GM23248 (cell line): ENCODE measurements at regions not wholly inside any gene's neighbourhood (a gene's known extent, or its start where the extent isn't known, plus 50 kb on each side); places are given as distances from the start of the nearest gene placed in this dataset.

Experiments used
- EZH2 ChIP-seq: fragments of 200-600 bp; sonication (generic); IDR thresholded peaks from 2 replicates; pipeline ENCODE4 v1.6.1; 2018; ENCODE audit warnings: antibody characterized with exemption, mild to moderate bottlenecking; ENCODE audit not compliant: insufficient read depth, poor library complexity, severe bottlenecking
- EZH2phosphoT487 ChIP-seq: fragments of 200-600 bp; sonication (generic); IDR thresholded peaks from 2 replicates; pipeline ENCODE4 v1.6.1; 2018; ENCODE audit warnings: antibody characterized with exemption, moderate library complexity, mild to moderate bottlenecking, low read depth; ENCODE audit not compliant: insufficient read depth

- TF ChIP-seq EZH2phosphoT487 (no peak), EZH2 (no peak)
Measured at GRCh38 chr11:19646921-19647320, 65.7 kb upstream of the NAV2 start.
